Right lobe of liver (tissue), 6 donors: ENCODE measurements at regions not wholly inside any gene's neighbourhood (a gene's known extent, or its start where the extent isn't known, plus 50 kb on each side); places are given as distances from the start of the nearest gene placed in this dataset.

ENCODE experiments used
- ATAC-seq, 4 donors: fragments of 200-7000 bp; cut with Tn5 transposase; one replicate each; pipeline ENCODE4 v1.9.1; 2020; ENCODE audit warnings: mild to moderate bottlenecking in 4 of 4, moderate library complexity in 4 of 4
- DNase-seq, 3 donors: peaks; one replicate each; pipeline ENCODE4 v3.0.0-alpha.2; 2020
- H3K27ac ChIP-seq, 3 donors: fragments of 200-600 bp; one replicate each; pipeline ENCODE4 v1.8.0; 2022
- H3K27me3 ChIP-seq, 2 donors: fragments of 200-600 bp; one replicate each; pipeline ENCODE4 v1.8.0; 2022
- H3K36me3 ChIP-seq, 4 donors: fragments of 200-600 bp; sonication (generic) in 1 of 4; one replicate each; pipeline versions ENCODE4 v1.5.1 to v1.8.0; 2017 to 2022; ENCODE audit warnings: control low read depth in 1 of 4
- H3K4me1 ChIP-seq, 4 donors: fragments of 200-600 bp; sonication (generic) in 1 of 4; one replicate each; pipeline versions ENCODE4 v1.5.1 to v1.8.0; 2017 to 2022; ENCODE audit warnings: control low read depth in 1 of 4
- H3K4me3 ChIP-seq, 3 donors: fragments of 200-600 bp; one replicate each; pipeline ENCODE4 v1.8.0; 2022
- H3K9me3 ChIP-seq, 4 donors: fragments of 200-600 bp; sonication (generic) in 1 of 4; one replicate each; pipeline versions ENCODE4 v1.5.1 to v1.8.0; 2017 to 2022; ENCODE audit warnings: control low read depth in 1 of 4
- CTCF ChIP-seq, 4 donors: fragments of 200-600 bp in 3 of 4; fragments of 450-650 bp in 1 of 4; IDR thresholded peaks; one replicate each; pipeline versions ENCODE4 v1.5.1 to v1.8.0; 2016 to 2022; ENCODE audit warnings: antibody characterized with exemption in 4 of 4, mild to moderate bottlenecking in 2 of 4
- POLR2A ChIP-seq: fragments of 450-650 bp; IDR thresholded peaks from one replicate; pipeline ENCODE4 v1.6.1; 2017; ENCODE audit warnings: antibody characterized with exemption, mild to moderate bottlenecking
- WGBS: methylation state at CpG from one replicate; pipeline ENCODE4 v1.1.6; 2018; ENCODE audit warnings: low coverage, low lambda C conversion rate; ENCODE audit not compliant: insufficient coverage; ENCODE audit errors: missing lambda C conversion rate; 5-methylcytosine and 5-hydroxymethylcytosine counted together
- intact Hi-C, 2 donors: fragments of 100-400 bp; cut with DNase I; formaldehyde crosslinking; loops; one replicate each; pipeline versions ENCODE4 v1.11.2 to v1.14.1; 2022
- donor health status: DM: no; HTN: yes; CAD: no.
- donor health status: DM: no; HTN: no; CAD: no.
- donor health status: DM: no; HTN: no; CAD: no.
- donor health status: DM: no; HTN: yes; CAD: no.
- donor health status: DM: no; HTN: yes; CAD: no.

GRCh38 chr2:16251511-16252225, 311.3 kb downstream of the MYCN start:
- Histone ChIP-seq H3K36me3 (no peaks in the 10 kb centered on the region), H3K4me1 (no peaks in the 10 kb centered on the region), H3K27me3 (no peaks in the 10 kb centered on the region), H3K27ac (no peak overlapping the region), H3K9me3 (no peaks in the 10 kb centered on the region), H3K4me3 (no peak overlapping the region)
- TF ChIP-seq POLR2A, result no peak
- TF ChIP-seq CTCF (IDR thresholded peaks at IDR 0.05), result no peak
- no peak for DNase-seq
- 49% methylated on average over 4 of the region's 8 CpGs for WGBS
- intact Hi-C loops, result no loop called here
- no peak for ATAC-seq

- no peaks in the 10 kb centered on the region for H3K27me3 ChIP-seq
- no peaks in the 10 kb centered on the region for H3K4me1 ChIP-seq
- no peaks in the 10 kb centered on the region for H3K9me3 ChIP-seq
- WGBS, result 65% methylated on average over 4 of the region's 5 CpGs
- DNase-seq, result no peak
- H3K36me3 ChIP-seq, result no peaks in the 10 kb centered on the region
- intact Hi-C loops, result no loop called here
- H3K4me3 ChIP-seq, result no peak overlapping the region
- ATAC-seq, result no peak
- TF ChIP-seq POLR2A (no peak), CTCF (IDR thresholded peaks at IDR 0.05) (no peak)
- H3K27ac ChIP-seq, result no peak overlapping the region
These were observed 310.5 kb downstream of the MYCN start for GRCh38 chr2:16250886-16251285.

- H3K27me3 ChIP-seq, result no peaks in the 10 kb centered on the region
- WGBS, result 47% methylated on average over 5 of the region's 8 CpGs
- H3K4me1 ChIP-seq, result no peaks in the 10 kb centered on the region
- H3K4me3 ChIP-seq, result no peak overlapping the region
- intact Hi-C loops, result no loop called here
- no peak for ATAC-seq
- H3K27ac ChIP-seq, result no peak overlapping the region
- TF ChIP-seq CTCF (IDR thresholded peaks at IDR 0.05), result no peak
- no peak for TF ChIP-seq POLR2A
- no peaks in the 10 kb centered on the region for H3K9me3 ChIP-seq
- no peak for DNase-seq
- H3K36me3 ChIP-seq, result no peaks in the 10 kb centered on the region
These were observed 310.1 kb downstream of the MYCN start for GRCh38 chr2:16250466-16250865.

GRCh38 chr2:16250056-16250425, 309.7 kb downstream of the MYCN start:
- Histone ChIP-seq H3K36me3 (no peaks in the 10 kb centered on the region), H3K4me3 (no peak overlapping the region), H3K4me1 (no peaks in the 10 kb centered on the region), H3K27ac (no peak overlapping the region), H3K27me3 (no peaks in the 10 kb centered on the region), H3K9me3 (no peaks in the 10 kb centered on the region)
- no CpG with 5 or more reads among the region's 1 CpG for WGBS
- ATAC-seq (no peak), DNase-seq (no peak)
- intact Hi-C loops, result no loop called here
- TF ChIP-seq POLR2A (no peak), CTCF (IDR thresholded peaks at IDR 0.05) (no peak)
